Loucy (cell line): ENCODE measurements at regions not wholly inside any gene's neighbourhood (a gene's known extent, or its start where the extent isn't known, plus 50 kb on each side); places are given as distances from the start of the nearest gene placed in this dataset.

Experiments used
- H2AFZ ChIP-seq: fragments of 200-600 bp; sonication (generic); 2 replicates; pipeline ENCODE4 v1.6.0; 2016; ENCODE audit warnings: antibody characterized with exemption, mild to moderate bottlenecking, low read length, moderate library complexity
- H3F3A ChIP-seq: fragments of 200-600 bp; 2 replicates; pipeline ENCODE4 v1.6.0; 2016; ENCODE audit warnings: antibody characterized with exemption, low read depth, mild to moderate bottlenecking
- H3K27me3 ChIP-seq: fragments of 200-600 bp; sonication (generic); 2 replicates; pipeline ENCODE4 v1.6.1; 2014; ENCODE audit warnings: low read length, mild to moderate bottlenecking; ENCODE audit not compliant: insufficient read depth, poor library complexity, severe bottlenecking
- H3K36me3 ChIP-seq: fragments of 200-600 bp; sonication (generic); 2 replicates; pipeline ENCODE4 v1.6.1; 2016; ENCODE audit warnings: low read length; ENCODE audit not compliant: insufficient read depth
- H3K4me1 ChIP-seq: fragments of 200-600 bp; sonication (generic); 2 replicates; pipeline ENCODE4 v1.5.1; 2014; ENCODE audit warnings: low read length, mild to moderate bottlenecking; ENCODE audit not compliant: insufficient read depth, poor library complexity, severe bottlenecking
- H3K4me2 ChIP-seq: fragments of 200-600 bp; sonication (generic); 2 replicates; pipeline ENCODE4 v1.6.0; 2014; ENCODE audit warnings: antibody characterized with exemption, low read length, low read depth, mild to moderate bottlenecking; ENCODE audit not compliant: poor library complexity, severe bottlenecking
- H3K4me3 ChIP-seq: fragments of 200-600 bp; sonication (generic); 2 replicates; pipeline ENCODE4 v1.5.1; 2014; ENCODE audit warnings: low read length, mild to moderate bottlenecking, mixed read lengths; ENCODE audit not compliant: poor library complexity, severe bottlenecking
- H3K79me2 ChIP-seq: fragments of 200-600 bp; sonication (generic); 2 replicates; pipeline ENCODE4 v1.6.1; 2014; ENCODE audit warnings: low read length; ENCODE audit not compliant: insufficient read depth
- H3K9ac ChIP-seq: fragments of 200-600 bp; sonication (generic); 2 replicates; pipeline ENCODE4 v1.6.0; 2014; ENCODE audit warnings: mild to moderate bottlenecking, low read depth, low read length, moderate library complexity; ENCODE audit not compliant: poor library complexity, severe bottlenecking
- H3K9me2 ChIP-seq: fragments of 200-600 bp; sonication (generic); replicated peaks from 2 replicates; pipeline ENCODE4 v1.6.1; 2016; ENCODE audit warnings: low read depth, low read length, mixed read lengths
- H3K9me3 ChIP-seq: fragments of 200-600 bp; sonication (generic); 2 replicates; pipeline ENCODE4 v1.6.1; 2014; ENCODE audit warnings: mild to moderate bottlenecking, antibody characterized with exemption, low read length, low read depth; ENCODE audit not compliant: insufficient read depth
- H4K20me1 ChIP-seq: fragments of 200-600 bp; sonication (generic); 2 replicates; pipeline ENCODE4 v1.6.0; 2014; ENCODE audit warnings: antibody characterized with exemption, low read length, mild to moderate bottlenecking; ENCODE audit not compliant: insufficient read depth, poor library complexity, severe bottlenecking
- EZH2phosphoT487 ChIP-seq: fragments of 200-600 bp; IDR thresholded peaks from 2 replicates; pipeline ENCODE4 v1.6.1; 2018; ENCODE audit warnings: antibody characterized with exemption, mild to moderate bottlenecking, moderate library complexity, borderline replicate concordance
- TF ChIP-seq, protein P1 (sequence below): fragments of 200-600 bp; sonication (generic); conservative IDR thresholded peaks from 2 replicates; pipeline ENCODE4 v1.5.1; 2014; ENCODE audit warnings: mild to moderate bottlenecking, antibody characterized with exemption, low read length

DNA sequence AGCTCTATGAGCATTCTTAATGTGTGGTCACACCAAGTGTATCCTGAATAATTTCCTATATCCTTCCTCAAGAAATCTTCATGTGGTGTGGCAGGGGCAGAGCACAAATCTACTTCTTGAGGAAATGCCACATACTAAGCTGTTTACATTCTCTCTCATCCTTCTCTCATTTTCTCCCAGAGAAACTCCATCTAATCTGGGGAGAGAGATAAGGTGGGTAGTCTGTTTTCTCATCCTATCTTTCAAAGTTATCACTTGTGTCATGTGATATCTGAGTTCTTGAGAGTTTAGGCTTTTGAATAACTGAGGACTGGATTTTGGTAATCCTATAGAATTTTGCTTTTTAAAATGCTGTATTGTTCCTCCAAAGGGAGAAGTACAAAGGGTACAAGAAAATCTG, 141.9 kb upstream of the LRRC7 start:
- Histone ChIP-seq H3K36me3 (no peaks in the 10 kb centered on the region), H3K9me3 (no peaks in the 10 kb centered on the region), H3K9me2 (no peaks in the 10 kb centered on the region), H3K9ac (no peak overlapping the region), H2AFZ (no peak overlapping the region), H4K20me1 (no peaks in the 10 kb centered on the region), H3F3A (no peaks in the 10 kb centered on the region), H3K4me1 (no peaks in the 10 kb centered on the region), H3K4me3 (no peak overlapping the region), H3K27me3 (no peaks in the 10 kb centered on the region), H3K4me2 (no peak overlapping the region), H3K79me2 (no peaks in the 10 kb centered on the region)
- no peak for TF ChIP-seq EZH2phosphoT487
- TF ChIP-seq, protein P1, sequence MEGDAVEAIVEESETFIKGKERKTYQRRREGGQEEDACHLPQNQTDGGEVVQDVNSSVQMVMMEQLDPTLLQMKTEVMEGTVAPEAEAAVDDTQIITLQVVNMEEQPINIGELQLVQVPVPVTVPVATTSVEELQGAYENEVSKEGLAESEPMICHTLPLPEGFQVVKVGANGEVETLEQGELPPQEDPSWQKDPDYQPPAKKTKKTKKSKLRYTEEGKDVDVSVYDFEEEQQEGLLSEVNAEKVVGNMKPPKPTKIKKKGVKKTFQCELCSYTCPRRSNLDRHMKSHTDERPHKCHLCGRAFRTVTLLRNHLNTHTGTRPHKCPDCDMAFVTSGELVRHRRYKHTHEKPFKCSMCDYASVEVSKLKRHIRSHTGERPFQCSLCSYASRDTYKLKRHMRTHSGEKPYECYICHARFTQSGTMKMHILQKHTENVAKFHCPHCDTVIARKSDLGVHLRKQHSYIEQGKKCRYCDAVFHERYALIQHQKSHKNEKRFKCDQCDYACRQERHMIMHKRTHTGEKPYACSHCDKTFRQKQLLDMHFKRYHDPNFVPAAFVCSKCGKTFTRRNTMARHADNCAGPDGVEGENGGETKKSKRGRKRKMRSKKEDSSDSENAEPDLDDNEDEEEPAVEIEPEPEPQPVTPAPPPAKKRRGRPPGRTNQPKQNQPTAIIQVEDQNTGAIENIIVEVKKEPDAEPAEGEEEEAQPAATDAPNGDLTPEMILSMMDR, result no peak

GRCh38 chr1:69426401-69426800, 141.3 kb upstream of the LRRC7 start:
- Histone ChIP-seq H3K4me2 (no peak overlapping the region), H4K20me1 (no peaks in the 10 kb centered on the region), H3K79me2 (no peaks in the 10 kb centered on the region), H3K4me3 (no peak overlapping the region), H3K27me3 (no peaks in the 10 kb centered on the region), H2AFZ (no peak overlapping the region), H3K9ac (no peak overlapping the region), H3K9me2 (no peaks in the 10 kb centered on the region), H3K36me3 (no peaks in the 10 kb centered on the region), H3K4me1 (no peaks in the 10 kb centered on the region), H3F3A (no peaks in the 10 kb centered on the region), H3K9me3 (no peaks in the 10 kb centered on the region)
- TF ChIP-seq EZH2phosphoT487, result no peak
- TF ChIP-seq, protein P1, result no peak

DNA sequence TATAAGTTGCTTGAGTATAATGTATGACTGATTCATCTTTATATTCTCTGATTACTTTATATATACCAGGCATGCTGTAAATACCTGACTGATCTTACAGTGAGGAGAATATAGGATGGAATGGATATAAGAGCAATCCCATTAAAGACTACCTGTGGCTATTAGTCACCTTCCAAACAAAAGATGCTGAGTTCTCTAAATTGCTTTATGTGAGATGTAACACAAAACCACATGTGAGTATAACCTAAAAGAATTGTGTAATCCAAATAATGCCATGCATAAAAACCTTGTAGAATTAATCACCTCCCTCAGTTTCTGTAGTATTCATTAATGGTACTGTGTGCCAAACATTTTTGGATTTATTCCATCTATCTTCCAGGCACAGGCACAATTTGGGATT, 134.6 kb upstream of the LRRC7 start:
- TF ChIP-seq, protein P1, result no peak
- Histone ChIP-seq H3K9me2 (no peaks in the 10 kb centered on the region), H3K27me3 (no peaks in the 10 kb centered on the region), H3K9me3 (no peaks in the 10 kb centered on the region), H3K9ac (no peak overlapping the region), H3K4me3 (no peak overlapping the region), H3K79me2 (no peaks in the 10 kb centered on the region), H3F3A (no peaks in the 10 kb centered on the region), H3K36me3 (no peaks in the 10 kb centered on the region), H3K4me1 (no peaks in the 10 kb centered on the region), H2AFZ (no peak overlapping the region), H3K4me2 (no peak overlapping the region), H4K20me1 (no peaks in the 10 kb centered on the region)
